GM19397 (cell line): ENCODE measurements at regions not wholly inside any gene's neighbourhood (a gene's known extent, or its start where the extent isn't known, plus 50 kb on each side); places are given as distances from the start of the nearest gene placed in this dataset.
"Not testable (repeated sequence)": the region's sequence is repeated elsewhere in the genome, so short reads cannot be mapped to it uniquely, and the experiment has no call there.

Experiments
- ATAC-seq: cut with Tn5 transposase; IDR thresholded peaks from one replicate; pipeline ENCODE4 v1.9.1; 2021; ENCODE audit warnings: mild to moderate bottlenecking, moderate library complexity; ENCODE audit not compliant: unreplicated experiment

DNA sequence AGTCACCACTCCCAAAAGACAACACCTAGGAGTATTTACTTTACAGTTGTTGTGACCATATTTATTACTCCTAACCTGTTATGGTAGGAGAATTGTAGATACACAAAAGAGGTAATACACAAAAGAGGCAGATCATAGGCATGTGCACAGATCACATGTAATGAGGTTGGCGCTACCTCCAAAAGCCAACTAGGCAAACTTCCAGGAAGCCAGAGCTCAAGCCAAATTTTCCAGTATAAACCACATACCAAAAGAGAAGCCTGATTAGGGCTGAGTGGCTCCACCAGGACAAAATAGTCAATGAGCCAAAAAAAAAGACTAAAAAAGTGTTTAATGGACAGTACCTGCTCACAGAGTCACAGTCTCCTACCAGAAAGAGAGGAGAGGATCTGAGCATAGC, 195.0 kb upstream of the PBX1 start:
- ATAC-seq, result no peak

DNA sequence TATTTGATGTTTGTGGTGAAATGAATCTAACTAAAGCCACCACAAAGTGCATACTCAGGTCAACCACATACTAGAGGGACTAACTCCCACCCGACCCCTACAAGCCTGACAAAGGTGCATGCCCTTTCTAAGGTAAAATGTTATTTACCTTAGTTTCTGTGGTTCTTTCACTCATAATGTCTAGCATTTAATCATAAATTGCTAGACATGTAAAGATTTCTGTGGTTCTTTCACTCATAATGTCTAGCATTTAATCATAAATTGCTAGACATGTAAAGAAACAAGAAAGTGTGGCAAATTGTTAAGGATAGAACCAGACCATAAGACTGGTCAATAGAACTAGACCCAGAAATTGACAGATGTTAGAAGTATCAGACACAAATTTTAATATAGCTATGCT, 193.0 kb upstream of the PBX1 start:
- no peak for ATAC-seq

DNA sequence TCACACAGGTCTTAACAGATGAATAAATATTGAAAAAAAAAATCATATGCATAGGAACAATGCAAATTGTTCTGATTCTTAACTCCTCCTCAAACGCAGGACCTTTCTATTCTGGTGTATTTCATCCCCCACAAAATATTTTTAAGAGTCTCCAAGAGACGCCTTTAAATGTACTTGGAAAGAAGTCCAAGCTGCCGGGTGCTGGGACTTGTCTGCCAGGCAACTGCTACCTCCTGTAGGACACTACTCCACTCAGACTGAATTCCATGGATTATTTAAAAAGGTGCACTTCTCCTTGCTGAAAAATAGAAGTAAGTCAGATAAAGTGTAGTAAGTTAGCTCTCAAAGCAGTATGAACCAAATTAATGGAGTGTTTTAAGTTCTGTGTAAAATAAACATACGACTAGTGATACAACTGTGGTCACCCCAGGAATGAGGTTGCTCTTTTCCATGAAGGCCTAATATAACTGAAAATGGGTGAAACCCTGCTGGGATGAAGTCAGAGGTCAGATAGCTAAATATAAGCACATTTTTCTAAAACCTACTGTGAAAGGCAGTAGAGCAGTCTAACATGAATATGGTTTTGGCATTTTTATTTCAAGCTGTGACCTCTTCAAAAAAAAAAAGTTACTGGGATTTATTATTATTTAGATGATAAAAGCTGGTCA, 189.2 kb upstream of the PBX1 start:
- no peak for ATAC-seq

DNA sequence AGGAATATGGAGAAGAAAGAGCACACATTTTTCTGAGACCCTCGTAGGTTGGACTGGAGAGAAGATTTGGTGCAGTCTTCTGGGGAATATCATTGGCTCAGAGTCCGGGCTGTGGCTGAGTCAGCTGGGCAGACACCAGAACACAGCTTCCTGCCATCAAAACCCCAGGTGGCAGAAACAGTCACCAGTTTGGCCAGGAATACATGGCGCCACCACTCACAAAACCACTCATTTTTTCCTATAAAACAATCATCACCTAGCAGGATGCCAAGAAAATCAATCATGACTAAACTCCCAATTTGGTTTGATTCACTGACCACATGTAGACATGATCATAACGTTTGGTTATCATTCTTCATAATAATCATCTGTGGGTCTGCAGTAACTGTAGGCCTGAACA, 178.1 kb upstream of the PBX1 start:
- no peak for ATAC-seq

DNA sequence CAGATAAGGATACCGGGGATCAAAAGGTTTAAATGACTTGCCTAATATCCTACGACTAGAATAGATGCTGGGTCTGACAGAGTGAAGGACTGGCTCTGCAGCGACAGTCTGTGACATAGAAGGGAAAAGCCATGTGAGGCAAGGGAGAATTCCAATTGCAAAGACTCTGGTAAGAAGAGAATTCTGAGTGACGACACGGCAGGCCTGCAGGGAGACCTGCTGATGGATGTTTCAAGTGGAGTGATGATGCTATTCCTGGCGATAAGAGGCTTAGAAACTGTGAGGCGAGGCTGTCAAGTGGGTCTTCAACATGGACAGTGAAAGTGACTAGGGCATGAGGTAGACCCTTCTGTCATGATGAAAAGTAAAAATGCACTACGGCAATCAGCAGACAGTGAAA, 176.6 kb upstream of the PBX1 start:
- no peak for ATAC-seq

DNA sequence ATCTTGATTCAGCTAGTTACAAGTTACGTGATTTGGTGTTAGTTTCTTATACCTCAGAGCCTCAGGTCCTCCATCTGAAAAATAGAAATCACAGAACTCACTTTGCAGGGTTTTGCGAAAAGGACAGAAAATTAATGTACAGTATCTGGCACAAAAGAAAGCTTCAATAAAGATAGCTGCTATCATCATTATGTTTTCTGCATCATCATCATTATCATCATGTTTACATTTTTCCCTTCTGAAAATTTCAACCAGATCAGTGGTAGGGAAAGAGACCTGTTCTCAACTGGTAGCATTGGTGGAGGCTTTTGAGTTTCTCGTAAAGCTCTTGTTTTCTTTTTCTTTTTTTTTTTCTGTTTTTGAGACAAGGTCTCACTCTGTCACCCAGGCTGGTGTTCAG, 174.7 kb upstream of the PBX1 start:
- ATAC-seq, result no peak

DNA sequence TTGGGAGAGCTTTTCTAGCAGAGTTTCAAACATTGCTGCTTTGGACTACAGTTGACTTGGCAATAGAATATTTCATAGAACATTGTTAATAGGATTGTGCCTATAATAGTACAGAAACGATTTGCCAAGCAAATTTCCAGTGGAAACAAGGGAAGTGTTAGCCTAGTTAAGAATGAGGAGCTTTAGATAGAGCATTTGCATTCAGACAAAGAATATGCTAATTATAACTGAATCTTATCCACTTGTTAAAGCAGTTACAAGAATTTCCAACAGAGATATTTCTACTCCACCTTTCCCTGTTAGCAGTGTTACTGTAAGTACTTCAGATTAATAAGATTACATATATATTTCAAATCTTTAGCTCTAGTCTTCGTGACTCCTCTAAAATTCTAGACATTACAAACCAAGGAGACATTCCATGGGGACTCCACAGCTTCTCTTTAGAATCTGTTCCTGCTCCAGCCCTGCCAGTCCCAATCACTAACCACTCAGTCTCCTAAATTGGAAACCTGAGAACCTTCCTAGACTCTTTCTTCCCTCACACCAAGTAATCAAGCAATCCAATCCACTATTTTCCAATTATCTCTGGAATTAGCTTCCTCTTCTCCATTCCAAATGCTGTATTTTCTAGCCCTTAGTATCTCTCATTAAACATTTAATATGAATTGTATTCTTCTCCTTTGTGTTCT, 141.8 kb upstream of the PBX1 start:
- no peak for ATAC-seq

DNA sequence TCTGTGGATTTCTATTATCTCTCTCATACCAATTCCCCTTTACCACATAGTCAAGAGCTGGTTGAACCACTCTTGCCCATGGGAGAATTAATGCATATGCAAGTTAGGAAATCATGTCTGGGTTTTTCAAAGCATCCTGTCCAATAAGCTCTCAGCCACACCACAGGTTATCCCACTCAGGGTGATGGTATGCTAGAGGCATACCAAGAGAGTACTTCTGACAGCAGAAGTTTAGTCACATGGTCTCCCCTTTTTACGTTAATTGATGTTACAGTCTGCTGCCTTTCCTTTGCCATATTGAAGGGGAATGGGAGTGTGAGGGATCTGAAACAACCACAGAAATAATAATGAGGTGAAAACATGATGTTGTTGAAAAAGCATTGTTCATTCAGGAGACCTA, 135.8 kb upstream of the PBX1 start:
- ATAC-seq, result no peak

DNA sequence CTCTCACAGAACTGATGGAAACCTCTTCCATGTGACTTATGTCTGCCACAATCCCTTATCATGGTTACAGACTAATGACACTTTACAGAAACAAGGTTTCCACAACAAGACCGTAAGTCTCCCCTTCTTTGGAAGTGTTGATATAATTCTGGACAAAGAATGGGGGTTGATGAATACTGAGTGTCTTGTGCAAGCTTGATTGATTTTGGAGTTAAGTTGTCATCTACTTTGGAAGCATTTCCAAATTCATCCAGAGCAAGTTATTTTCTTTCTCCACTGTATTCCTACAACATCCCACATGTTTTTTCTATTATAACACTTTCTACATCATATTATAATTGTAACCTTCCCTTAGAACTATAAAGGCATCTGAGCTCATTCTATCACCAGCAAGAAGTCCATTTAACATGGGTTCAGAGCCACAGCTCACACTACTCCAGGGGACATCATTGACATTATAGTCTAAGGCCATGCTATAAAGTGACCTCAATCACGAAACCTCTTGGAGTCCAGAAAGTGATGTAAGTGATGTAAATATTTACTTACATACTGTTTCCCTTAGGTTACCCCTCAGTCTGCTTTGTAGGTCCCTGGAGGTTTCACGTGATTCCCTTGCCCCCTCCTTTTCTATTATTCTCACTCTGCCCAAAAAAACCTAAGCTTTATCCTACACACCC, 125.7 kb upstream of the PBX1 start:
- no peak for ATAC-seq

DNA sequence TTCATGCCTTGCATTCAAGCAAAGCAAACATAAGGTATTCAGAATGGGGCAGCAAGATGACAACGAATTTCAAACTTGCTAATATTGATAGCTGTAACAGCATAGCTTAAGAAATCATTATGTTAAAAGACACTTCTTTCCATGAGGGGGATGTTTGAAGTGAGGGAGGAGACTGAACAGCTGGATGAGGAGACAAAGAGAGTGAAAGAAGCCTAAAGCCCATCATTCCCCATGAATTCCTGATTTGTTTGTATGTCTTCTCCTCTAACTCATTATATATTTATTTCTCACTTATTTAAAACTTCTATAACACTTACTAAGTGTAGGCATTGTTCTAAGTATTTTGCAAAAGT, 125.2 kb upstream of the PBX1 start:
- ATAC-seq, result no peak

DNA sequence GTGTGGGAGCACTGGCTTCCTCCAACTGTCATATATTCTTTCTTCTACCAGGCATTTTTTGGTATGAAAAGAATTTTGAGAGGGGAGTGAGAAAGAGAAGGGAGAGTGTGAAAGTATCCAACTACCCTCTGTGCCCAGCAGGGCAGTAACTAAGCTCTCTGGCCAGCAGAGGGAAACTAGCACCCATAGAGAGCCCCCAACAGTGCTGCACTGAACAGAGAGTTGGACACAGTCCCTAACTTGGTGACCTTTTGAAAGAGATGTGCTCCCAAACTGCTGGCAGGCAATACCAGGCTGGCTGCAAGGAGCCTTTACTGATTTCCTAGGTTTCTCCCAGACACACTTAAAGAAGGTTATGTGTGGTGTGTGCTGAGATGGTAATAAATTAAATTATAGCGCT, 118.8 kb upstream of the PBX1 start:
- no peak for ATAC-seq

DNA sequence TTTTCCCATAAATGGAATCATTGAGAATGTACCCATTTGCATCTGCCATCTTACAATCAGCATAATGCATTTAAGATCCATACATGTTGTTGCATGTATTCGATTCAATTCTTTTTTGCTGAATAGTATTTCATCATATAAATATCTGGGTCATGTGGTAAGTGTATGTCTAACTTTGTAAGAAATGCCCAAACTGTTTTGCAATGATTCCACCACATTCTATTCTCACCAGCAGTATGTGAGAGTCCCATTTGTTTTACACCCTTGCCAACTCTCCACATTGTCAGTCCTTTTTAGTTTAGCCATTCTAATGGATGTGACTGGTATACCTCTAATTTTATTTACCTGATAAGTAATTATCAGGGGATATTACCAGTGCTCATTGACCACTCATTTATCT, 115.8 kb upstream of the PBX1 start:
- ATAC-seq, result no peak

DNA sequence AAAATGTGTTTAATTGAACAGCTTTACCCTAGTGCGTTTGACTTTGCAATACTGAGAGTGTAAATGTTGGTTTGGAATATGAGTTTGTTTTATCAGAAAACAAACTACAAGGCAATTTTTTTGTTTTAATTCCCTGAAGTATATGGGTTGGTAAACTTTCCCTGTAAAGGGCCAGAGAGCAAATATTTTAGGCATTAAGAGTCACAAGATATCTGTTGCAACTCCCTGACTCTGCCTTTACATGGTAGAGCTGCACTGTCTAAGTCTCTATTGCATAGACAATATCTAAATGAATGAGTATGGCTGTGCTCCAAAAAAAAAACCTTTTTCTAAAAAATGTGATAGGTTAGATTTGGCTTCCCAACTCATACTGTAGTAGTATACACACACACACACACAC, 115.1 kb upstream of the PBX1 start:
- ATAC-seq, result no peak

DNA sequence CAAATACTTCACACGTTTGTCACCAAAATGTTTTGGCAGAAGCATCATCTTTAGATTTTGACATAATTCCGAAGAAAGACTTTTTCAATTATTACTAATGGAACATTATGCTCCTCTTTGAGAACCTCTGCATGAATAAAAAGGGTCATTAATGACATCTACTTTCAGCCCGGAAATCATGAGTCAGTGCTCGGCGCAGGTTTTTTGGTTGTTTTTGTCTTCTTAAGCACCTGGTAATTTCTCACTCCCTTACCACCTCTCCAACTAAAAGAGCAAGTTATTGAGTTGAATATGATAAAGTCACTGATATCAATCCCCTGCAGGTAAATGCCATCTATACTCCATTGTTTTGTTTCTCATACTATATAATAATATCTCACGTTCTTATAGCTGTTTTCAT, 113.0 kb upstream of the PBX1 start:
- ATAC-seq, result no peak

DNA sequence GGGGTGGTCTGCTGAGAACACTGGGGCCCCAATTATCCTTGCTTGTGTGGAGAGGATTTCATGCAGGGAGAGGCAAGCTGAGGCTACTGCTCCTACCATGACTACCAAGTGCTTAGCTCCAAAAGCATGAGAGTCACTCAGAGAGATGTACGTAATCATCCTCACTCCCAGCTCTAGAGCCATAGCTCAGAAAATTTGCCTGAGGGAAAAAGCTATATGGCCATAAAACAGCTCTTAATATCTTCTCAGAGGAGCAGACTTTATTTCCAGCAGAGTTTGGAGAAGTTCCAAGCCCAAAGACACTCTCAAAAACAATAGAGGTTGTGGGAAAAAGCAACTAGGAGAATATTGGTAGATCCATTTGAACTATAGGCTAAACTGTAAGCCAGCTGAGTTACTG, 106.4 kb upstream of the PBX1 start:
- no peak for ATAC-seq

DNA sequence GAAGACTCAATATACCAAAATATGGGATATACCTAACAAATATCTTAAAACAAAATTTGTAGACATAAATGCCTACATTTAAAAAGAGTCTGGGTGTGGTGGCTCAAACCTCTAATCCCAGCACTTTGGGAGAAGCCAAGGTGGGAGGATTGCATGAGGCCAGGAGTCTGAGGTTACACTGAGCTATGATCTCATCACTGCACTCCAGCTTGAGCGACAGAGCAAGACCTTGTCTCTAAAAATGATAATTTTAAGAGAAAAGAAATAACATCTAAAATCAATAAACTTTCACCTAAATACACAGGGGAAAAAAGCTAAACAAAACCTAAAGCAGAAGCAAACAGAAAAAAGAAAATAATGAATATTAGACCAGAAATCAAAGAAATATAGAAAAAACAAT, 102.7 kb upstream of the PBX1 start:
- ATAC-seq, result no peak

DNA sequence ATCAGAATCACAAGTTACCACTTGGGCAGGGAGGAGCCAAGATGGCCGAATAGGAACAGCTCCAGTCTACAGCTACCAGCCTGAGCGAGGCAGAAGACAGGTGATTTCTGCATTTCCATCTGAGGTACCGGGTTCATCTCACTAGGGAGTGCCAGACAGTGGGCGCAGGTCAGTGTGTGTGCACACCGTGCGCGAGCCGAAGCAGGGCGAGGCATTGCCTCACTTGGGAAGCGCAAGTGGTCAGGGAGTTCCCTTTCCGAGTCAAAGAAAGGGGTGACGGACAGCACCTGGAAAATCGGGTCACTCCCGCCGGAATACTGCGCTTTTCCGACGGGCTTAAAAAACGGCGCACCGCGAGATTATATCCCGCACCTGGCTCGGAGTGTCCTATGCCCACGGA, 99.8 kb upstream of the PBX1 start:
- ATAC-seq, result not testable (repeated sequence)

DNA sequence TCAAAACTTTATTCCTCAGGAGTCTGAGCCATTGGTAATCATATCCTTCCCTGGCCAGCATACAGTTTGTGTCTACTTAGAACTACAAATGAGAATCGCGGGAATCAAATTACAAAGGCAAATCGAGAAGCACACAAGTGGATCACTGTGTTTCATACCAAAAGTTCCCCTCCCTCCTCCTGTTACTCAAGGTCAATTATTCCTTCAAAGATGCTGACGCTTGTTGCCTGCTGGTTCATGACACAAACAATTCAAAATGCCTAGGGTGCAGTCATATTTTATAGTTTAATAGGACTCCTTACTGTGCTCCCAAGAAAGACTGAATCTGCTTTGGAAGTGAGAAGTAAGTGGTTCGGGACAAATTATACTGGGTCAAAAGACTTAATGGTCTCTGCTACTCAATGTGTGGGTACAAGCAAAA, 93.0 kb upstream of the PBX1 start:
- ATAC-seq, result no peak

DNA sequence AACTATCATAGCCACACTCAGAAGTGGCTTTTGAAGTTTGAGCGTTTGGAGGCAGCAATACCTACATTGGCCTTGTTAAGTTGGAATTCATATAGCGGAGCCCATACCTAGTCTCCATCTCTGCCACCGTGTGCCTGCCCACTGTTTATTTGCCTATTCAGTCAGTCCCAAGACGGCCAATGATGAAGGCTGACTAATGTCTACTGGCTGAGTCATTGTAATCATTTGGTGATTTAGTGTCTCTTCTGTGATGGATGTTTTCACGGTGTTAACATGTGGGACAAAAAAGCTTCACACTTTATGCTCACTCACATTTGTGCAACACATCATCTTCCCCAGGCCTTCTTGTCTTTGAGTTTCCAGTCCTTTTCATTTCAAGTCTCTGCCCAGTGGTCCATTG, 92.6 kb upstream of the PBX1 start:
- no peak for ATAC-seq

DNA sequence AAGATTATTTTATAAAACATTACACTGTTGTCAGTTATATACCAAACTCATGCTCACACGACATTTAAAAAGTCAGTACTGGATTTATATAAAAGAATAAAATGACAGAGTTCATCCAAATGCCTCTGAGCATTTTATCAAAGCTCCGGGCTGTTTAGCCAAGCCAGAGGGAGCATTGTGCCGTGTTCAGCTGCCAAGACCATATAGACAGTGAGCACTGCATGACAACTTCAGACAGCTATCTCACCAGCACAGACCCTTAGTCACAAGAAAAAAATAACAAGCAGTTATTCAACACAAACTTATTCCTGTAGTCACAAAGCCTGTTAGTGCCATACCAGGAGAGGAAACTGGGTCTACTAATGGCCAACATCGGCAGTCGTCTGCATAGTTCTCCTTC, 88.0 kb upstream of the PBX1 start:
- ATAC-seq, result no peak

DNA sequence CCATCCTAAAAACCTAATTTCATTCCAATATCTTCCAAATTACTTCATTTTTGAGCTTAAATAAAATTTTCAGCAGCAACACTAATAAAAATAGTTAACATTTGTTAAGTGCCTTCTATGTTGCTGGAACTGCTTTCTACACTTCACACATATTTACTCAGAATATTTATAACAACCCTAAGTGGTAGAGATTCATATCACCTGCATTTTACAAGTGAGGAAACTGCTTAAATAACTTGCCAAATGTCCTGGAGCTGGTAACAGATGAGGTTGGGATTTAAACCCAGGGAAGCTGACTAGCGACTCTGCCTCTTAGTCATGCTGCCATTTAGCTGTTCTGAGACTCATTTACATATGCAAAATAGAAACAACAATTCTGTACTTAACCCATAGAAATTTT, 86.1 kb upstream of the PBX1 start:
- ATAC-seq, result no peak

DNA sequence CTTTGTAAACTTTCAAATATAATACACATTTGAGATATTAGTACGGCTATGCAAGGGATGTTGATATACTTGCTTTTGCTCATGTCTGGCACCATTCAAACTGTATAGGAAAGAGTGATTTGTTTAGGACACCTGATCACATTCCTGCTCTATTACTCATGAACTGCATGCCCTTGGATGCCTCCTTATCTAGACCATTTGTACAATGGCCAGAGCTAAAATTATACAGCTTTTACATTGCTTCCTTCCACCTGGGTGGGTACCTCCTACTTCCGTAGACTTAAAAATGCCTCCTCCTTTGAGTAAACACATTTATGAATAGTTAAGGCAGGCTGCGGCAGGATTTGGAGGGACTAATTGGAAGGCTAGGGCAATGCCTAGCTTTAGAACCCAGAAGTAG, 85.4 kb upstream of the PBX1 start:
- ATAC-seq, result no peak

DNA sequence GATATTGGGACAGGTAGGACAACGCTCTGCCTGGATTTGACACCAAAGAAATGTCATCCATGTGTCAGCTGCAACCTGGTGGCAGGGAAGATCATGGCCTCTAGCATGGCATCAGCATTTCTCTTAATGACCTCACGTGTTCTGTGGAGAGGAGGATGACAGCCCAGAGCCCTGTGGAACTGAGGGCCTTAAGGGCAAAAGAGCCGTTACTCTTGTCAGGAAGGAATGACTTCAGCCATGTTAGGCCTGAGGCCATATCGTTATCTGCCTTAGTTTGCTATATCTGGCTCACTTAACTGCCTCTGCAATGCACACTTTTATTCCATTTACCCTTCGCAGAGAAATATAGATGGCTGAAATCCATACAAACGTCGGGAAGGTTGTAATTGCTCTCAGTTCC, 83.2 kb upstream of the PBX1 start:
- ATAC-seq, result no peak
